ENCODE measurements at regions not wholly inside any gene's neighbourhood (a gene's known extent, or its start where the extent isn't known, plus 50 kb on each side); places are given as distances from the start of the nearest gene placed in this dataset.

DNA sequence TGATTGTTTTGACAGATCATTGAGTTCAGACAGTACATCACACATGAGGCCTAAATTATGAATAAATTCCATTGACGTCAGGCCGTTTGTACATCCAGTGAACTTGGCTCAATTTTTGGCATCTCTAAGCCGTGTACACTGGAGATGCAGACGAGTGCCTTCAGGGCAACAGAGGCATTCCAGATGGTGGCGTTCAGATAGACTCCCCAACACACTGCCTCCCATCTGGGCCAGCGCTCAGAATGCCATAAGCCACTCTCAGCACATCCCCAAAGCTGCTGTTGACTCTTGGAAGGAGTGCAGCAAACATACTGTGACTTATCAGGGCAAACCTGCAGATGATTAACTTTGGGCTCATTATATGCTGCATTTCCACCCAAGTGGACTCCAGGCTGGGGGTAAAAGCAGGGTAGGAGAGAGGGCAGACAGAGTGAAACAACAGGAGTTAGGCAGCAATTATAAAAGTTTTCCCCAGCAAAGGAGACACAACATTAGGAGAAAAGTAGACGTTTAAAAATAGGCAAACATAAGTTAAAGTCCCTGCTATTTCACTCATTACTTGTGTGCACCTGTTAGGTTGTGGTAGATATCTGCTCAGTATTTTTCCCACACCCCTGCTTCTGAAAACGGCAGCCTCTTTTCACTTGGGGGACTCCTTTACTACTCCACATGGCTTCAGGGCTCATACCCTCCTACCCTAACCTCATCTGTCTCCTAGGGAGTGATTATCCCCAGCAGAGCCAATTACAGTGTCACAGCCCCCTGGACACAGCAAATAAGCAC, 60.2 kb upstream of the PDE3B start:
- no peaks in the 10 kb centered on the region for H3K27me3 ChIP-seq (replicated peaks; ENCODE audit: control insufficient read depth, insufficient read depth, low read length)
- no peak for DNase-seq (ENCODE audit: extremely low read depth, insufficient read length)
- H3K36me3 ChIP-seq (ENCODE audit: control insufficient read depth, insufficient read depth, low read length) = no peaks in the 10 kb centered on the region
- H3K4me3 ChIP-seq (replicated peaks; ENCODE audit: low read depth, low read length) = no peak overlapping the region
- TF ChIP-seq, protein P1, sequence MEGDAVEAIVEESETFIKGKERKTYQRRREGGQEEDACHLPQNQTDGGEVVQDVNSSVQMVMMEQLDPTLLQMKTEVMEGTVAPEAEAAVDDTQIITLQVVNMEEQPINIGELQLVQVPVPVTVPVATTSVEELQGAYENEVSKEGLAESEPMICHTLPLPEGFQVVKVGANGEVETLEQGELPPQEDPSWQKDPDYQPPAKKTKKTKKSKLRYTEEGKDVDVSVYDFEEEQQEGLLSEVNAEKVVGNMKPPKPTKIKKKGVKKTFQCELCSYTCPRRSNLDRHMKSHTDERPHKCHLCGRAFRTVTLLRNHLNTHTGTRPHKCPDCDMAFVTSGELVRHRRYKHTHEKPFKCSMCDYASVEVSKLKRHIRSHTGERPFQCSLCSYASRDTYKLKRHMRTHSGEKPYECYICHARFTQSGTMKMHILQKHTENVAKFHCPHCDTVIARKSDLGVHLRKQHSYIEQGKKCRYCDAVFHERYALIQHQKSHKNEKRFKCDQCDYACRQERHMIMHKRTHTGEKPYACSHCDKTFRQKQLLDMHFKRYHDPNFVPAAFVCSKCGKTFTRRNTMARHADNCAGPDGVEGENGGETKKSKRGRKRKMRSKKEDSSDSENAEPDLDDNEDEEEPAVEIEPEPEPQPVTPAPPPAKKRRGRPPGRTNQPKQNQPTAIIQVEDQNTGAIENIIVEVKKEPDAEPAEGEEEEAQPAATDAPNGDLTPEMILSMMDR (IDR thresholded peaks at IDR 0.05; ENCODE audit: insufficient read depth, low read length, poor library complexity, severe bottlenecking) = no peak

DNA sequence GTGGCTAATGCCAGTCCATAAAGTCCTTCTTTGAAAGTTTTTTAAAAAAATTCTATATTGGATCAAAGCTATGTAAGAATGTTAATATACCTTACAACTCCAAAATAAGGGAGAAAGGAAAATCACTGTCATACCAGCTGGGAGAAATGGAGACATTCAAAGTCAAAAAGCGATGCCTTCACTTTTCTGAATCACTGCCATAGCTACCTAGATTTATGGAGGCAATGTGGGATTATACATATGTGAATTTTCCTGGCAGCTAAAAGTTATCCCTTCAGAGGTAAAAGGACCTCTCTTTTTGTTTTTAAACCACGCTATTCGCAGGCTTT, 59.6 kb upstream of the PDE3B start:
- no peak overlapping the region for H3K4me3 ChIP-seq (replicated peaks; ENCODE audit: low read depth, low read length)
- no peak for DNase-seq (ENCODE audit: extremely low read depth, insufficient read length)
- no peaks in the 10 kb centered on the region for H3K27me3 ChIP-seq (replicated peaks; ENCODE audit: control insufficient read depth, insufficient read depth, low read length)
- H3K36me3 ChIP-seq (ENCODE audit: control insufficient read depth, insufficient read depth, low read length) = no peaks in the 10 kb centered on the region
- TF ChIP-seq, protein P1 (IDR thresholded peaks at IDR 0.05; ENCODE audit: insufficient read depth, low read length, poor library complexity, severe bottlenecking) = no peak

DNA sequence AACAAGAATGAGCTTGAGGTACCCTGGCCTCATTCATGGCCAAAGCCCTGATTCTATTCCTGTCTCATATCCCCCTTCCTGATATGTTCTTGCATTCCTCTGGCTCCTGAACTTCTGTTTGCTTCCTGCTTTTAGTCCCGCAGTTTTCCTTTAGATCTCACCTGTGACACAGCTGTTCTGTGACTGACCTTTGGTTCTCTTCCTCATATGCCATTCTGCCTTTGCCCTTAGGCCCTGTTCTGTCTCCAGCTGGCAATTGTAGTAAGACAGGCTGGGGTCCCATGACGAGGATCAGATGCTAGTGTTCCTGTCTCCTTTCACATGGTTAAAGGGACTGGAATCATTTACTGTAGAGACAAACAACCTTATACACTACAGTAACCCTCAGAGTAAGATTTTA, 59.0 kb upstream of the PDE3B start:
- DNase-seq (ENCODE audit: extremely low read depth, insufficient read length) = no peak
- Histone ChIP-seq H3K27me3 (replicated peaks; ENCODE audit: control insufficient read depth, insufficient read depth, low read length) (no peaks in the 10 kb centered on the region), H3K36me3 (ENCODE audit: control insufficient read depth, insufficient read depth, low read length) (no peaks in the 10 kb centered on the region), H3K4me3 (replicated peaks; ENCODE audit: low read depth, low read length) (no peak overlapping the region)
- TF ChIP-seq, protein P1 (IDR thresholded peaks at IDR 0.05; ENCODE audit: insufficient read depth, low read length, poor library complexity, severe bottlenecking) = no peak

DNA sequence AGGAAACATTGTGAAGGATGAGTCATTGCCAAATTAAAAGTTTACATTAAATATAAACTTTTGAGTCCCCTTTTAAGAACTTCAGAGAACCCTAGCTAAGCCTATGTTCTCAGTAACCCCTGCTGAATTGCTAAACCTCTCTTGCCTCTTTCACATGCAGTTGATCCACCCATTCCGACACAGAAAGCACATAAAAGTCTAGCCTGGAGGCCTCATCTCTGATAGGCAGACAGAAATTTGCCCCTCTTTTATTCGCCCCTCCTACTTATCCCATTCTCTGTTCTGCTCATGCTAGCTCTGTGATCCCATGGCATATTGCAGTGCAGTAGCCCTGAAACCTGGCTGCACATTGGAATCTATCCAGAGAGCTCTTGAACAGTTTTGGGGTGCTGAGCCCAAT, 58.2 kb upstream of the PDE3B start:
- Histone ChIP-seq H3K27me3 (replicated peaks; ENCODE audit: control insufficient read depth, insufficient read depth, low read length) (no peaks in the 10 kb centered on the region), H3K36me3 (ENCODE audit: control insufficient read depth, insufficient read depth, low read length) (no peaks in the 10 kb centered on the region), H3K4me3 (replicated peaks; ENCODE audit: low read depth, low read length) (no peak overlapping the region)
- DNase-seq (ENCODE audit: extremely low read depth, insufficient read length) = no peak
- TF ChIP-seq, protein P1 (IDR thresholded peaks at IDR 0.05; ENCODE audit: insufficient read depth, low read length, poor library complexity, severe bottlenecking) = no peak

DNA sequence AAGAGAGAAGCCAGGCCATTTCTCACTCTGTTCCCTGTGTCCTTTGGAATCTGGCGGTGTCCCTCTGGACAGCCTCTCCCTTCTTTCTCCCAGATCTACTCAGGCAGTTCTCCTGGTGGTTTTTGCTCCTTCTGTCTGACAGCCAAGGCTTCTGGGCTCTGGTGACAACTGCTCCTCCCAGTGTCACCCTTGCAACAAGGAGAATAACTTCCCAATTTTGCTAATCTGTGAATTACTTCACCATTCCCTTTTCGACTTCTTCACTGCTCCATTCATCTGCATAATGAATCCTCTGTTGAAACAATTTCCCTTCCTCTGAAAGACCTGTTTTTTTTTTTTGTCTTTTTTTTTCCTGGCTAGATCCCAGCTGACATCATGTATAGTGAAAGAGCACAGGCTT, 56.3 kb upstream of the PDE3B start:
- no peak overlapping the region for H3K4me3 ChIP-seq (replicated peaks; ENCODE audit: low read depth, low read length)
- TF ChIP-seq, protein P1 (IDR thresholded peaks at IDR 0.05; ENCODE audit: insufficient read depth, low read length, poor library complexity, severe bottlenecking) = no peak
- H3K27me3 ChIP-seq (replicated peaks; ENCODE audit: control insufficient read depth, insufficient read depth, low read length) = no peaks in the 10 kb centered on the region
- H3K36me3 ChIP-seq (ENCODE audit: control insufficient read depth, insufficient read depth, low read length) = no peaks in the 10 kb centered on the region
- DNase-seq (ENCODE audit: extremely low read depth, insufficient read length) = no peak

DNA sequence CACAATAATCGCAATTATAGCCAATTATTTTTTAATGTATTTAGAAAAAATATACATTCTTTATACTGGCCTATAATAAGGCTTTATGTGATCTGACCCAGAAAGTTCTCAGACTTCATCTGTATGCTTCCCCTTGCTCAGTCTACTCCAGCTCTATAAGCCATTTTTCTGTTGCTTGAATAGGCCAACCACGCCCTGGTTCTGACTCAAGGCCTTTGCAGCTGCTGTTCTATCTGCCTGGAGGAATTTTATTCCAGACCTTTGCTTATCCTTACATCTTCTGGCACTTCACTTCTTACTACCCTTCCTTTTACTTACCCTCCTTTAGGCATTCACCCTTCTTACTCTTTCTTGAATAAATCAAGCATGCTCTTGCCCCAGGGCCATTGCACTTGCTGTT, 54.9 kb upstream of the PDE3B start:
- H3K4me3 ChIP-seq (replicated peaks; ENCODE audit: low read depth, low read length) = no peak overlapping the region
- no peaks in the 10 kb centered on the region for H3K36me3 ChIP-seq (ENCODE audit: control insufficient read depth, insufficient read depth, low read length)
- TF ChIP-seq, protein P1 (IDR thresholded peaks at IDR 0.05; ENCODE audit: insufficient read depth, low read length, poor library complexity, severe bottlenecking) = no peak

More for the DNA sequence above, 54.9 kb upstream of the PDE3B start:
- DNase-seq (ENCODE audit: extremely low read depth, insufficient read length) = no peak
- no peaks in the 10 kb centered on the region for H3K27me3 ChIP-seq (replicated peaks; ENCODE audit: control insufficient read depth, insufficient read depth, low read length)
